HEK293 (cell line): ENCODE measurements at regions not wholly inside any gene's neighbourhood (a gene's known extent, or its start where the extent isn't known, plus 50 kb on each side); places are given as distances from the start of the nearest gene placed in this dataset.

Experiments
- CTCF ChIA-PET: fragments of 350-600 bp; formaldehyde crosslinking; extraction: SDS; loops from one replicate; lab custom pipeline; 2021; ENCODE audit warnings: antibody characterized with exemption; lab: Yijun Ruan, JAX
- POLR2A ChIA-PET: fragments of 300-600 bp; formaldehyde crosslinking; extraction: SDS; loops from one replicate; lab custom pipeline; 2020; ENCODE audit warnings: antibody characterized with exemption, inconsistent platforms; lab: Yijun Ruan, JAX
- H3K27ac ChIP-seq: fragments of 200-500 bp; sonication (Bioruptor generic); 2 replicates; pipeline ENCODE4 v1.5.1; 2014; ENCODE audit warnings: low read depth, low read length, control low read depth, inconsistent platforms; ENCODE audit errors: extremely low read depth
- H3K36me3 ChIP-seq, 2 experiments: fragments of 200-500 bp in 1 of 2; sonication (Bioruptor generic) in 1 of 2; 1 replicate in 1 of 2; 2 replicates in 1 of 2; pipeline ENCODE4 v1.5.1; 2014 to 2017; ENCODE audit warnings: inconsistent platforms in 2 of 2, low read length in 2 of 2; ENCODE audit not compliant: control insufficient read depth in 2 of 2, insufficient read depth in 1 of 2
- H3K4me1 ChIP-seq: fragments of 200-500 bp; sonication (Bioruptor generic); 2 replicates; pipeline ENCODE4 v1.5.1; 2014; ENCODE audit warnings: mild to moderate bottlenecking, low read length, inconsistent platforms; ENCODE audit not compliant: control insufficient read depth, insufficient read depth
- H3K4me3 ChIP-seq: 2 replicates; pipeline ENCODE4 v1.5.1; 2011; ENCODE audit warnings: low read depth, mild to moderate bottlenecking, control low read depth, low read length, moderate library complexity
- H3K9me3 ChIP-seq: fragments of 200-500 bp; sonication (Bioruptor generic); 2 replicates; pipeline ENCODE4 v1.5.1; 2014; ENCODE audit warnings: low read depth, low read length, inconsistent platforms; ENCODE audit not compliant: control insufficient read depth, insufficient read depth
- PRDM10 ChIP-seq: fragments of 450-650 bp; formaldehyde crosslinking; IDR thresholded peaks from 2 replicates; pipeline ENCODE4 v1.5.1; 2016; ENCODE audit warnings: missing biosample characterization, missing genetic modification characterization
- RBAK ChIP-seq: fragments of 450-650 bp; formaldehyde crosslinking; IDR thresholded peaks from 2 replicates; pipeline ENCODE4 v1.5.1; 2016; ENCODE audit warnings: missing biosample characterization, missing genetic modification characterization
- ZBTB7A ChIP-seq: fragments of 450-650 bp; formaldehyde crosslinking; IDR thresholded peaks from 2 replicates; pipeline ENCODE4 v1.5.1; 2016; ENCODE audit warnings: low read depth, missing biosample characterization, missing genetic modification characterization
- ZNF2 ChIP-seq: fragments of 450-650 bp; formaldehyde crosslinking; IDR thresholded peaks from 2 replicates; pipeline ENCODE4 v1.5.1; 2016; ENCODE audit warnings: missing biosample characterization, missing genetic modification characterization
- ZNF211 ChIP-seq: fragments of 450-650 bp; formaldehyde crosslinking; IDR thresholded peaks from 2 replicates; pipeline ENCODE4 v1.5.1; 2016; ENCODE audit warnings: low read depth, missing biosample characterization, missing genetic modification characterization
- ZNF23 ChIP-seq: fragments of 450-650 bp; formaldehyde crosslinking; IDR thresholded peaks from 2 replicates; pipeline ENCODE4 v1.5.1; 2016; ENCODE audit warnings: missing biosample characterization, missing genetic modification characterization, borderline replicate concordance
- ZNF24 ChIP-seq: fragments of 450-650 bp; formaldehyde crosslinking; IDR thresholded peaks from 2 replicates; pipeline ENCODE4 v1.5.1; 2016; ENCODE audit warnings: missing biosample characterization, missing genetic modification characterization
- ZNF248 ChIP-seq: fragments of 450-650 bp; formaldehyde crosslinking; IDR thresholded peaks from 2 replicates; pipeline ENCODE4 v1.5.1; 2017; ENCODE audit warnings: missing biosample characterization, missing genetic modification characterization
- ZNF274 ChIP-seq, 2 experiments: fragments of 200-500 bp in 1 of 2; fragments of 450-650 bp in 1 of 2; sonication (Bioruptor generic) in 1 of 2; formaldehyde crosslinking in 1 of 2; IDR thresholded peaks; 2 replicates each; pipeline versions ENCODE4 v1.5.1 to v1.6.1; 2014 to 2016; ENCODE audit warnings: borderline replicate concordance in 1 of 2, inconsistent platforms in 1 of 2, low read length in 1 of 2, missing biosample characterization in 1 of 2, missing genetic modification characterization in 1 of 2
- ZNF513 ChIP-seq: fragments of 450-650 bp; IDR thresholded peaks from 2 replicates; pipeline ENCODE4 v1.5.1; 2018; ENCODE audit warnings: missing biosample characterization, missing genetic modification characterization
- ZNF530 ChIP-seq: fragments of 450-650 bp; formaldehyde crosslinking; IDR thresholded peaks from 2 replicates; pipeline ENCODE4 v1.5.1; 2016; ENCODE audit warnings: low read depth, missing biosample characterization, missing genetic modification characterization
- ZNF544 ChIP-seq: fragments of 450-650 bp; formaldehyde crosslinking; IDR thresholded peaks from 2 replicates; pipeline ENCODE4 v1.5.0; 2017; ENCODE audit warnings: missing biosample characterization, missing genetic modification characterization
- ZNF548 ChIP-seq: fragments of 450-650 bp; formaldehyde crosslinking; IDR thresholded peaks from 2 replicates; pipeline ENCODE4 v1.5.1; 2016; ENCODE audit warnings: missing biosample characterization, missing genetic modification characterization
- ZNF76 ChIP-seq: fragments of 450-650 bp; formaldehyde crosslinking; IDR thresholded peaks from 2 replicates; pipeline ENCODE4; 2016; ENCODE audit warnings: low read depth, missing biosample characterization, missing genetic modification characterization, borderline replicate concordance
- ZSCAN23 ChIP-seq: fragments of 450-650 bp; formaldehyde crosslinking; IDR thresholded peaks from 2 replicates; pipeline ENCODE4 v1.5.1; 2016; ENCODE audit warnings: missing biosample characterization, missing genetic modification characterization
- ZSCAN30 ChIP-seq: fragments of 450-650 bp; IDR thresholded peaks from 2 replicates; pipeline ENCODE4 v1.5.1; 2018; ENCODE audit warnings: missing biosample characterization, mild to moderate bottlenecking, missing genetic modification characterization, moderate library complexity
- ZSCAN5A ChIP-seq: fragments of 450-650 bp; formaldehyde crosslinking; IDR thresholded peaks from 2 replicates; pipeline ENCODE4 v1.5.1; 2016; ENCODE audit warnings: missing biosample characterization, missing genetic modification characterization

GRCh38 chr11:129528296-129528695, 152.6 kb downstream of the BARX2 start:
- TF ChIP-seq ZNF23 (tag by site-specific recombination), result no peak
- TF ChIP-seq ZNF530 (tag by site-specific recombination), result no peak
- TF ChIP-seq ZSCAN5A (tag by site-specific recombination), result no peak
- CTCF ChIA-PET, result no interaction called here

GRCh38 chr11:129530154-129530895, 154.7 kb downstream of the BARX2 start:
- TF ChIP-seq ZNF274 (IDR thresholded peaks at IDR 0.05; ENCODE audit: low read length), result no peak
- no peak for TF ChIP-seq ZNF274 (tag by site-specific recombination; IDR thresholded peaks at IDR 0.05; ENCODE audit: borderline replicate concordance)
- TF ChIP-seq ZNF544 (tag by site-specific recombination), result no peak
- no peak for TF ChIP-seq PRDM10 (tag by site-specific recombination)
- no peak for TF ChIP-seq ZBTB7A (tag by site-specific recombination)
- no peak for TF ChIP-seq ZNF248 (tag by site-specific recombination)
- TF ChIP-seq ZSCAN23 (tag by site-specific recombination), result no peak
- no peak for TF ChIP-seq ZNF211 (tag by site-specific recombination)
- TF ChIP-seq ZNF513, result no peak
- no peak for TF ChIP-seq ZNF548 (tag by site-specific recombination)
- TF ChIP-seq ZNF76 (tag by site-specific recombination), result no peak
- no peak for TF ChIP-seq ZNF24 (tag by site-specific recombination)
- TF ChIP-seq ZSCAN30 (tag by site-specific recombination), result no peak
- TF ChIP-seq ZNF2 (tag by site-specific recombination), result no peak
- no peak for TF ChIP-seq RBAK (tag by site-specific recombination)
- TF ChIP-seq, all 188 proteins: peak for 0
- no peaks in the 10 kb centered on the region for H3K4me1 ChIP-seq
- CTCF ChIA-PET, result no interaction called here
- no peaks in the 10 kb centered on the region for H3K9me3 ChIP-seq
- no peak overlapping the region for H3K4me3 ChIP-seq
- H3K36me3 ChIP-seq, result no peaks in the 10 kb centered on the region
- POLR2A ChIA-PET, result no interaction called here
- no peak overlapping the region for H3K27ac ChIP-seq

More at GRCh38 chr11:129528296-129528695, 152.6 kb downstream of the BARX2 start:
- H3K36me3 ChIP-seq, result no peaks in the 10 kb centered on the region
- no peaks in the 10 kb centered on the region for H3K9me3 ChIP-seq
- H3K4me1 ChIP-seq, result no peaks in the 10 kb centered on the region
- POLR2A ChIA-PET, result no interaction called here
- H3K27ac ChIP-seq, result no peak overlapping the region
- H3K4me3 ChIP-seq, result no peak overlapping the region
